Liver (tissue), 8 donors: ENCODE measurements at regions not wholly inside any gene's neighbourhood (a gene's known extent, or its start where the extent isn't known, plus 50 kb on each side); places are given as distances from the start of the nearest gene placed in this dataset.

Source experiments
- DNase-seq: peaks from one replicate; pipeline ENCODE4 v3.0.0-alpha.2; 2017; ENCODE audit warnings: low spot score
- H3K27ac ChIP-seq, 2 donors: one replicate each; pipeline ENCODE4 v1.7.0; 2013; ENCODE audit warnings: inconsistent platforms in 2 of 2, low read length in 2 of 2, control low read depth in 1 of 2, low read depth in 1 of 2, mild to moderate bottlenecking in 1 of 2
- H3K27me3 ChIP-seq, 4 donors: one replicate each; pipeline versions ENCODE4 v1.6.1 to v1.7.0; 2013; ENCODE audit warnings: low read length in 3 of 4, inconsistent platforms in 1 of 4, mild to moderate bottlenecking in 1 of 4, moderate library complexity in 1 of 4; ENCODE audit not compliant: control insufficient read depth in 4 of 4, insufficient read depth in 4 of 4
- H3K36me3 ChIP-seq, 4 donors: one replicate each; pipeline versions ENCODE4 v1.6.1 to v1.7.0; 2013; ENCODE audit warnings: low read length in 3 of 4, mild to moderate bottlenecking in 3 of 4, low read depth in 1 of 4, moderate library complexity in 1 of 4; ENCODE audit not compliant: control insufficient read depth in 4 of 4, insufficient read depth in 3 of 4
- H3K4me1 ChIP-seq, 4 donors: one replicate each; pipeline versions ENCODE4 v1.6.1 to v1.7.0; 2013; ENCODE audit warnings: low read length in 3 of 4, mild to moderate bottlenecking in 3 of 4, moderate library complexity in 1 of 4; ENCODE audit not compliant: control insufficient read depth in 4 of 4, insufficient read depth in 4 of 4
- H3K4me3 ChIP-seq, 3 donors: one replicate each; pipeline versions ENCODE4 v1.6.1 to v1.7.0; 2013; ENCODE audit warnings: low read length in 3 of 3, control low read depth in 1 of 3, low read depth in 1 of 3, mild to moderate bottlenecking in 1 of 3
- H3K9ac ChIP-seq, 2 donors: one replicate each; pipeline ENCODE4 v1.7.0; 2013; ENCODE audit warnings: low read length in 2 of 2, mild to moderate bottlenecking in 2 of 2, moderate library complexity in 2 of 2, control low read depth in 1 of 2, low read depth in 1 of 2
- H3K9me3 ChIP-seq, 4 donors: one replicate each; pipeline versions ENCODE4 v1.6.1 to v1.7.0; 2013; ENCODE audit warnings: low read length in 3 of 4; ENCODE audit not compliant: control insufficient read depth in 4 of 4
- ATF3 ChIP-seq: IDR thresholded peaks from 2 replicates; pipeline ENCODE4 v1.6.1; 2016; ENCODE audit warnings: antibody characterized with exemption
- EGR1 ChIP-seq, 2 donors: IDR thresholded peaks; 2 replicates each; pipeline ENCODE4 v1.6.1; 2016 to 2018; ENCODE audit warnings: antibody characterized with exemption in 2 of 2, low read depth in 2 of 2
- FOXA1 ChIP-seq: IDR thresholded peaks from 2 replicates; pipeline ENCODE4 v1.6.1; 2016; ENCODE audit warnings: antibody characterized with exemption
- FOXA2 ChIP-seq: IDR thresholded peaks from 2 replicates; pipeline ENCODE4 v1.6.1; 2016; ENCODE audit warnings: antibody characterized with exemption
- GABPA ChIP-seq, 2 donors: IDR thresholded peaks in 1 of 2; conservative IDR thresholded peaks in 1 of 2; 2 replicates each; pipeline ENCODE4 v1.6.1; 2016; ENCODE audit warnings: antibody characterized with exemption in 2 of 2, mild to moderate bottlenecking in 1 of 2, moderate library complexity in 1 of 2
- HNF4A ChIP-seq, 2 donors: conservative IDR thresholded peaks; 2 replicates each; pipeline ENCODE4 v1.6.1; 2016; ENCODE audit warnings: antibody characterized with exemption in 2 of 2, mild to moderate bottlenecking in 2 of 2
- HNF4G ChIP-seq: IDR thresholded peaks from 2 replicates; pipeline ENCODE4 v1.6.1; 2016; ENCODE audit warnings: antibody characterized with exemption
- JUND ChIP-seq, 2 donors: IDR thresholded peaks; 2 replicates each; pipeline ENCODE4 v1.6.1; 2016; ENCODE audit warnings: antibody characterized with exemption in 2 of 2
- NR2F2 ChIP-seq: IDR thresholded peaks from 2 replicates; pipeline ENCODE4 v1.6.1; 2016; ENCODE audit warnings: antibody characterized with exemption
- RAD21 ChIP-seq, 2 donors: IDR thresholded peaks; 2 replicates each; pipeline ENCODE4 v1.6.1; 2016; ENCODE audit warnings: antibody characterized with exemption in 2 of 2, mild to moderate bottlenecking in 2 of 2
- REST ChIP-seq: IDR thresholded peaks from 2 replicates; pipeline ENCODE4 v1.6.1; 2016; ENCODE audit warnings: antibody characterized with exemption, mild to moderate bottlenecking
- RXRA ChIP-seq, 2 donors: IDR thresholded peaks; 2 replicates each; pipeline ENCODE4 v1.6.1; 2017 to 2018; ENCODE audit warnings: antibody characterized with exemption in 2 of 2, mild to moderate bottlenecking in 1 of 2
- SP1 ChIP-seq: IDR thresholded peaks from 2 replicates; pipeline ENCODE4 v1.6.1; 2018; ENCODE audit warnings: antibody characterized with exemption, mild to moderate bottlenecking
- TAF1 ChIP-seq: conservative IDR thresholded peaks from 2 replicates; pipeline ENCODE4 v1.6.1; 2016; ENCODE audit warnings: antibody characterized with exemption, mild to moderate bottlenecking
- YY1 ChIP-seq: IDR thresholded peaks from 2 replicates; pipeline ENCODE4 v1.6.1; 2016; ENCODE audit warnings: antibody characterized with exemption, mild to moderate bottlenecking
- WGBS: extraction: QIAGEN DNeasy Blood & Tissue Kit; methylation state at CpG from one replicate; pipeline ENCODE4 v1.1.7; 2013; 5-methylcytosine and 5-hydroxymethylcytosine counted together
- TF ChIP-seq, protein P1 (sequence below): IDR thresholded peaks from 2 replicates; pipeline ENCODE4 v1.6.1; 2016; ENCODE audit warnings: antibody characterized with exemption
- TF ChIP-seq, protein P2 (sequence below): fragments of 150-350 bp; IDR thresholded peaks from 2 replicates; pipeline ENCODE4 v1.5.1; 2017; ENCODE audit warnings: improper control_type of control experiment, low read depth, low read length; ENCODE audit not compliant: missing input control
- TF ChIP-seq, protein P3 (sequence below): IDR thresholded peaks from 2 replicates; pipeline ENCODE4 v1.6.1; 2016; ENCODE audit warnings: antibody characterized with exemption
- donor health status: healthy.
- donor health status: healthy.
- donor health status: healthy.
- donor health status: healthy.
- donor health status: healthy.

- Histone ChIP-seq H3K4me1 (no peaks in the 10 kb centered on the region), H3K4me3 (no peak overlapping the region), H3K9ac (no peak overlapping the region), H3K9me3 (no peaks in the 10 kb centered on the region), H3K36me3 (no peaks in the 10 kb centered on the region), H3K27me3 (peaks cover 0 to 7% (median 0%) of the 10 kb centered on the region in 4 donors), H3K27ac (no peak overlapping the region)
- DNase-seq, result no peak
- TF ChIP-seq ATF3, result no peak
- no peak for TF ChIP-seq HNF4A (conservative IDR thresholded peaks at IDR 0.05)
- TF ChIP-seq SP1, result no peak
- TF ChIP-seq REST, result no peak
- TF ChIP-seq NR2F2, result no peak
- no peak for TF ChIP-seq GABPA (IDR thresholded peaks at IDR 0.05 in 1 of 2, conservative IDR thresholded peaks at IDR 0.05 in 1 of 2)
- TF ChIP-seq RAD21 (IDR thresholded peaks at IDR 0.05), result no peak
- no peak for TF ChIP-seq FOXA2
- TF ChIP-seq, protein P1, sequence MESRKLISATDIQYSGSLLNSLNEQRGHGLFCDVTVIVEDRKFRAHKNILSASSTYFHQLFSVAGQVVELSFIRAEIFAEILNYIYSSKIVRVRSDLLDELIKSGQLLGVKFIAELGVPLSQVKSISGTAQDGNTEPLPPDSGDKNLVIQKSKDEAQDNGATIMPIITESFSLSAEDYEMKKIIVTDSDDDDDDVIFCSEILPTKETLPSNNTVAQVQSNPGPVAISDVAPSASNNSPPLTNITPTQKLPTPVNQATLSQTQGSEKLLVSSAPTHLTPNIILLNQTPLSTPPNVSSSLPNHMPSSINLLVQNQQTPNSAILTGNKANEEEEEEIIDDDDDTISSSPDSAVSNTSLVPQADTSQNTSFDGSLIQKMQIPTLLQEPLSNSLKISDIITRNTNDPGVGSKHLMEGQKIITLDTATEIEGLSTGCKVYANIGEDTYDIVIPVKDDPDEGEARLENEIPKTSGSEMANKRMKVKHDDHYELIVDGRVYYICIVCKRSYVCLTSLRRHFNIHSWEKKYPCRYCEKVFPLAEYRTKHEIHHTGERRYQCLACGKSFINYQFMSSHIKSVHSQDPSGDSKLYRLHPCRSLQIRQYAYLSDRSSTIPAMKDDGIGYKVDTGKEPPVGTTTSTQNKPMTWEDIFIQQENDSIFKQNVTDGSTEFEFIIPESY, result no peak
- TF ChIP-seq, protein P2, sequence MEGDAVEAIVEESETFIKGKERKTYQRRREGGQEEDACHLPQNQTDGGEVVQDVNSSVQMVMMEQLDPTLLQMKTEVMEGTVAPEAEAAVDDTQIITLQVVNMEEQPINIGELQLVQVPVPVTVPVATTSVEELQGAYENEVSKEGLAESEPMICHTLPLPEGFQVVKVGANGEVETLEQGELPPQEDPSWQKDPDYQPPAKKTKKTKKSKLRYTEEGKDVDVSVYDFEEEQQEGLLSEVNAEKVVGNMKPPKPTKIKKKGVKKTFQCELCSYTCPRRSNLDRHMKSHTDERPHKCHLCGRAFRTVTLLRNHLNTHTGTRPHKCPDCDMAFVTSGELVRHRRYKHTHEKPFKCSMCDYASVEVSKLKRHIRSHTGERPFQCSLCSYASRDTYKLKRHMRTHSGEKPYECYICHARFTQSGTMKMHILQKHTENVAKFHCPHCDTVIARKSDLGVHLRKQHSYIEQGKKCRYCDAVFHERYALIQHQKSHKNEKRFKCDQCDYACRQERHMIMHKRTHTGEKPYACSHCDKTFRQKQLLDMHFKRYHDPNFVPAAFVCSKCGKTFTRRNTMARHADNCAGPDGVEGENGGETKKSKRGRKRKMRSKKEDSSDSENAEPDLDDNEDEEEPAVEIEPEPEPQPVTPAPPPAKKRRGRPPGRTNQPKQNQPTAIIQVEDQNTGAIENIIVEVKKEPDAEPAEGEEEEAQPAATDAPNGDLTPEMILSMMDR, result no peak
- TF ChIP-seq, protein P3, sequence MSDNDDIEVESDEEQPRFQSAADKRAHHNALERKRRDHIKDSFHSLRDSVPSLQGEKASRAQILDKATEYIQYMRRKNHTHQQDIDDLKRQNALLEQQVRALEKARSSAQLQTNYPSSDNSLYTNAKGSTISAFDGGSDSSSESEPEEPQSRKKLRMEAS, result no peak
- no peak for TF ChIP-seq TAF1
- TF ChIP-seq RXRA (IDR thresholded peaks at IDR 0.05), result no peak
- no peak for TF ChIP-seq HNF4G
- no peak for TF ChIP-seq JUND (IDR thresholded peaks at IDR 0.05)
- no peak for TF ChIP-seq FOXA1
- no peak for TF ChIP-seq YY1
- no peak for TF ChIP-seq EGR1 (IDR thresholded peaks at IDR 0.05; ENCODE audit: low read depth in 2 of 2)
- 28% methylated on average over 4 of the region's 4 CpGs for WGBS
Observed at GRCh38 chr16:7083096-7083495, 249.5 kb upstream of the RBFOX1 start.
